Esophagus (tissue), 2 donors: ENCODE measurements at regions not wholly inside any gene's neighbourhood (a gene's known extent, or its start where the extent isn't known, plus 50 kb on each side); places are given as distances from the start of the nearest gene placed in this dataset.

ENCODE experiments used
- H3K27ac ChIP-seq, 2 donors: one replicate each; pipeline ENCODE4 v1.5.1; 2013; ENCODE audit warnings: low read depth in 2 of 2, mild to moderate bottlenecking in 2 of 2, inconsistent platforms in 1 of 2, low read length in 1 of 2, moderate library complexity in 1 of 2
- H3K27me3 ChIP-seq, 2 donors: one replicate each; pipeline ENCODE4 v1.6.1; 2013; ENCODE audit warnings: low read length in 2 of 2, control low read depth in 1 of 2, mild to moderate bottlenecking in 1 of 2; ENCODE audit not compliant: insufficient read depth in 2 of 2, control insufficient read depth in 1 of 2
- H3K36me3 ChIP-seq, 2 donors: one replicate each; pipeline ENCODE4 v1.6.1; 2013; ENCODE audit warnings: low read length in 1 of 2; ENCODE audit not compliant: control insufficient read depth in 2 of 2, insufficient read depth in 2 of 2
- H3K4me1 ChIP-seq, 2 donors: one replicate each; pipeline ENCODE4 v1.6.1; 2013; ENCODE audit warnings: low read length in 1 of 2; ENCODE audit not compliant: control insufficient read depth in 2 of 2, insufficient read depth in 2 of 2
- H3K4me3 ChIP-seq, 2 donors: one replicate each; pipeline ENCODE4 v1.5.1; 2013; ENCODE audit warnings: low read length in 2 of 2, mild to moderate bottlenecking in 2 of 2, low read depth in 1 of 2, moderate library complexity in 1 of 2
- H3K9me3 ChIP-seq, 2 donors: one replicate each; pipeline ENCODE4 v1.6.1; 2013; ENCODE audit warnings: mild to moderate bottlenecking in 2 of 2, low read depth in 1 of 2, low read length in 1 of 2, moderate library complexity in 1 of 2; ENCODE audit not compliant: control insufficient read depth in 2 of 2, insufficient read depth in 1 of 2
- WGBS, 2 donors: extraction: QIAGEN DNeasy Blood & Tissue Kit; methylation state at CpG; one replicate each; pipeline ENCODE4 v1.1.7; 2013; 5-methylcytosine and 5-hydroxymethylcytosine counted together
- donor health status: healthy with polysubstance abuse.
- donor health status: Bipolar disorder and iron deficiency.

DNA sequence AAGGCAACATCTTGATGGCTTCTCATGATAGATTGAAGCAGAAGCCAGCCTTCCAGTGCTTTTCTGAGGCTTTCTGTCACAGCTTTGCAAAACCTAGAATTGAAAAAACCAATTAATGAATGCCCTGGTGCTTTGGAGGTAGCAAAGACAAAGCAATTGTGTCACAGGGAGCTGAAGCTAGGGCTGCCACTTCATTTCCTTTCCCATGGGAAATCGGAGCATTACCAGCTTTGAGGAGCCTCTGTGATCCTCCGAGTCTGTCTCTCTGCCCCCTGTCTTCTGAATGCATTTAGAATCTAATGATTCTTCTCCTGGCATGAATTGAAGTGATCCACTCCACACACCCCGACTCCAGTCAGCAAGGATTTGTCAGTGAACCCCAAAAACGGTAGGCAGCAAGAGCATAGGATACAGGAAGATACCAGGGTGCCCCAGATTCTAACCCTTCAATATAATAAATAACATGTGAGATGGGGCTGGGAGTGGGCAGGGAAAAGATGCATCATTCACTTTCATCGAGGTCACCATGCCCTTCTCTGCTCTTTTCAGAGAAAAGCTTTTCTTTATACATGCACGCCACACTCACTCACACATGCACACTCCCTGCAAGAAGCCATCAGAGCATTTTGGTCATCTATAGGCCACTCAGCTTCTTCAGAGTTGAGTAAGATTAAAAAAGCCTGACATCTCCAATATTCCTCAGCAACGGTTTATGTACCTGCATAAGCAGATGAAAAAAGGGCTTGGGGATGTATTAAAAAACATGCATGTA, 247.7 kb upstream of the ZNF462 start:
- no peaks in the 10 kb centered on the region for H3K27me3 ChIP-seq
- H3K27ac ChIP-seq = no peak overlapping the region
- no peaks in the 10 kb centered on the region for H3K9me3 ChIP-seq
- no peaks in the 10 kb centered on the region for H3K4me1 ChIP-seq
- no peak overlapping the region for H3K4me3 ChIP-seq
- 84 to 87% methylated on average over 7 of the region's 7 CpGs for WGBS, 2 donors
- H3K36me3 ChIP-seq = no peaks in the 10 kb centered on the region

DNA sequence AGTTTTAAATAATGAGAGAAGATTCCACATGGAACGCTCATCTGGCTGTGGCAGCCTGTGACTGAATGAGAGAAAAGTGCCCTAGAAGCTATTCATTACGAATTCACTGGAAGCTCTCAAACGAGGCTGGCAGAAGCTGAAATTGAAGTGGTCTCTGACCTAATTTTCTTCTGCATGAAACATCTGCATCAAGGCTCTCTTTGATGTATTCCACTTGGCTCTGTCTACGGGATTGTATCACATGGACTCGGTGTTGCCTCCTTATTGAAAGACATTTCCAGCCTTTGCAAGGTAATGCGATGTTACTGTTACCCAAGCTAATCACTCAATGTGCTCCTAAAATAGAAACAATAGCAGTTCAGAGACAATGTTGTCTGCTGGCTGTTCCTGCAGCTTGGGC, 246.9 kb upstream of the ZNF462 start:
- no peak overlapping the region for H3K27ac ChIP-seq
- H3K4me3 ChIP-seq = no peak overlapping the region
- no peaks in the 10 kb centered on the region for H3K9me3 ChIP-seq
- 66 to 73% methylated on average over 6 of the region's 6 CpGs for WGBS, 2 donors
- H3K36me3 ChIP-seq = no peaks in the 10 kb centered on the region
- no peaks in the 10 kb centered on the region for H3K27me3 ChIP-seq
- no peaks in the 10 kb centered on the region for H3K4me1 ChIP-seq

DNA sequence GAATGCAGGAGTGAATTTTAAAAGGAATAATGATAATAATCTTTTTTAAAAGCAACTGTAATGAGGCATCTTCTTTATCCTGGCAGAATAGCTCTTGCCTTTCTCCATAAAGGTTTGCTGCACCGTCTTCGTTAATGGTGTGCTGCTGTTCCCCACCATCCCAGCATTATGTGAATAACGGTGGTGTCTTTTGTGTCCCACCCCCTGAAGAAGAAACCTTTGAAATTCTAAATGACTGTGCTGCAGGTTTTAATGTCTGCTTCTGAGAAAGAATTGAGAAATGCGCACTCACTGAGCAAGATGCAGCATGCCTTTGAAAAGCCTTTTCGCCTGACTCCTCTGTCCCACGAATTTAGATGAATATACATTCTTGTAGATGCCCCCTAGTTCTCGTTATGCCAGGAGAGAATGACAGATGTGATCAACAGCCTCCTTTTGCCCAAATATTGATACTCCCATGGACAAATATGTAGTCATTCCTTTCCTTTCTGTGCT, 246.1 kb upstream of the ZNF462 start:
- Histone ChIP-seq H3K4me3 (no peak overlapping the region), H3K4me1 (no peaks in the 10 kb centered on the region), H3K27ac (no peak overlapping the region), H3K27me3 (no peaks in the 10 kb centered on the region), H3K9me3 (no peaks in the 10 kb centered on the region), H3K36me3 (no peaks in the 10 kb centered on the region)
- WGBS, 2 donors = 64 to 69% methylated on average over 7 of the region's 7 CpGs

DNA sequence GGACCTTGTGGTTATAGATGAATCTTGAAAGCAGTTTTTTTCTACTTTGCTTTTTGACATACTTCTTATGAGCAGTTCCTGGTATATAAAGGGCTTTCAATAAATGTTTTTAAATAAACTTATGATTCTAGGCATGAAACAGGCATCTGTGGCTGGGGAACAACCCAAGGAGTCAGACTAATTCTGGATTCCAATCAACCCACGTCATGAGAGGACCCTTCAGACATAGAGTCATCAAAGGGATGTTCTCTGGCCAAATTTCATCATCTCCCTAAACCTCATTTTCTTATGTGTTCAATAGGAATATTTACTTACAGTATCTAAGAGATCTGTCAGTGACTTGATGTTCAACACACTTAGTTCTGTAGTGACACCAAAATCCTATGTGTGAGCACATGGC, 243.8 kb upstream of the ZNF462 start:
- Histone ChIP-seq H3K4me3 (no peak overlapping the region), H3K4me1 (no peaks in the 10 kb centered on the region), H3K36me3 (no peaks in the 10 kb centered on the region), H3K27me3 (no peaks in the 10 kb centered on the region), H3K27ac (no peak overlapping the region), H3K9me3 (no peaks in the 10 kb centered on the region)
- 62 to 75% methylated on average over 1 of the region's 1 CpG for WGBS, 2 donors

DNA sequence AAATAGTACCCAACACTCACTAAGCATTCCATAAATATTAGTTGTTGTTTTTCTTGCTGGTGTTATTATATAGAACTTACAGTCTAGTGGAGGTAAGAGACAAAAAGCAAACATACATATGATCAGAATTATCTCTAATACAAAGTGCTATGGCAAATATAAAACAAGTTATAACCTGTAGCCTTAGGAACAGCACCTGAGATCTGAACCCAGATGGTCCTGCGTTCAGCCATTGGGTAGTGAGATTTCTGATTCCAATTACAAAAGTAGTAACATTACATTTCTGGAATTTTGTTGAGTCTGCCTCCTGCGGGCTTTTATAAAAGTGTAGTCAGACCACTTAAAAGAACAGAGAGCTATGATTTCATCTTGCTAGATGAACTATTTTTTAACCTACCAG, 242.9 kb upstream of the ZNF462 start:
- H3K9me3 ChIP-seq = no peaks in the 10 kb centered on the region
- H3K27ac ChIP-seq = no peak overlapping the region
- H3K27me3 ChIP-seq = no peaks in the 10 kb centered on the region
- no peaks in the 10 kb centered on the region for H3K4me1 ChIP-seq
- no peak overlapping the region for H3K4me3 ChIP-seq
- WGBS, 2 donors = 63 to 77% methylated on average over 2 of the region's 2 CpGs
- no peaks in the 10 kb centered on the region for H3K36me3 ChIP-seq

DNA sequence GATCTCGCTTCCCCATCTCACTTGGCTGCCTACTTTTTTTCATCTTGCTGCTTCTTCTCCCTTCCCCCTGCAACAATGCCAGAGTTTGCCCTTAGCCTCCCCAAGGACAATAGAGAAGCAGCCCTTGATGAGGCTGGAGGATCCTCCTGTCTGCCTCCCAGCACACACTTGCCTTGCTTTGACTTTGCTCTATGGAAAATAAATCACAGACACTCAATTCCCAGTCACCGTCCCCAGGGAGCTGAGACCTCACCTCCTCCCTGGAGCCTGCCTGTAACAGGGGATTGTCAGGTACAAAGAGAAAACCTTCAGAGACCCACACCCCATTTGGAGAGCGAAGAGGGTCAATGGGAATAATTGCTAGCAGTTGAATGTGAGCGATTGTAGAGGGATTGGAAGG, 242.1 kb upstream of the ZNF462 start:
- Histone ChIP-seq H3K9me3 (no peaks in the 10 kb centered on the region), H3K27ac (no peak overlapping the region), H3K4me3 (no peak overlapping the region), H3K27me3 (no peaks in the 10 kb centered on the region), H3K4me1 (no peaks in the 10 kb centered on the region), H3K36me3 (no peaks in the 10 kb centered on the region)
- WGBS, 2 donors = 85 to 89% methylated on average over 4 of the region's 4 CpGs

DNA sequence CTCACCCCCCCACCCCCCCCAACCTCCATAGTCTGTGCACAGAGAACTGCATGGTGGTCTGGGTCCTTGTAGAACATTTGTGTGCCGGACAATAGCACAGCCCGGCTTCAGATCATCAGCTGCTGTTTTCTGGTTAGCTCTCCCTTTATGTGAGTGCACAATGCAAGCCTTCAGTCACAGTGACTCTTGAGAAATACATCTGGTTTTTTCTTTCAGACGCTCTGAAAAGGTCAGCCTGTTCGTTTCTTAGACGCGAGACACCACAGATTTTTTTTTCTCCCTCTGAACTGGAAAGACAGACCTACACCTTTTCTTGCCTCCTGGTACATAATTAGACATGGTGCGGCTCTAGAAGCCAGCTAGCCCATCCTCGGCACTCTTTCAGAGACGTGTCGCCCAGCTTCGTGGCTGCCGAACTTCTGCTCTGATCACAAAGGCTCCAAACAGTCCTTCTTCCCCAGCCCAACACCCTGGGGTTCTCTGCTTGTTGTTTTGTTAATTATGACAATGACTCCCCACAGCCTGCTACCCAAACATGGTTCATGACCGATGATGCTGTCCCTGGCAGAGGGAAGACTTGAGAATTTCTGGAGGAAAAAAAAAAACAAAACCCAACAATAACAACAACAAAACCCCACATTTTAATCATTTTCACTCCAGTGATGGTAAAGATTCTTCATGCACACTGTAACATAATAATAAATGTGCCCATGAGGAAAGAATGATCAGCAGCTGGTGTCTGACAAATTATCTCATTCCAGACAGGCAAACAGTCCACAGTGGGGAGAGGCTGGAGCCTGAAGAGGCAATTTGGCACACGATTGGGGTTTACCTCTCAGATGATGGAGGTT, 241.4 kb upstream of the ZNF462 start:
- 70 to 73% methylated on average over 14 of the region's 14 CpGs for WGBS, 2 donors
- Histone ChIP-seq H3K9me3 (no peaks in the 10 kb centered on the region), H3K4me1 (no peaks in the 10 kb centered on the region), H3K36me3 (no peaks in the 10 kb centered on the region), H3K27me3 (no peaks in the 10 kb centered on the region), H3K4me3 (no peak overlapping the region), H3K27ac (no peak overlapping the region)

DNA sequence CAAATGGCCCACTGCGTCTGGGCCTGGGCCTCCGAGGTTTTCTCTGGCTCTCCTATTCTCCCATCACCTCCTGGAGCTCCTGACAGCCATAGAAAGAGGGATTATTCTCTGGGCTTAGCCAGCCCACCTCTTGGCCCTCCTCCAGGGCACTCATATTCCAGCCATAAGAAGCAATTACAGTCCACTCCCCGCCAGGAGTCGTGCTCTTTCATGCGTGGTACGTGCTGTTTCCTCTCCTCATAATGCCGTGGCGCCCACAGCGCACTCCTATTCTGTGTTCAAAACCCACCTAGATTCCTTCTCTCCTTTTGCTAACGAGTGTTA, 240.8 kb upstream of the ZNF462 start:
- H3K27ac ChIP-seq = no peak overlapping the region
- 77 to 78% methylated on average over 10 of the region's 10 CpGs for WGBS, 2 donors
- H3K36me3 ChIP-seq = no peaks in the 10 kb centered on the region
- no peak overlapping the region for H3K4me3 ChIP-seq
- H3K4me1 ChIP-seq = no peaks in the 10 kb centered on the region
- H3K9me3 ChIP-seq = no peaks in the 10 kb centered on the region
- H3K27me3 ChIP-seq = no peaks in the 10 kb centered on the region

DNA sequence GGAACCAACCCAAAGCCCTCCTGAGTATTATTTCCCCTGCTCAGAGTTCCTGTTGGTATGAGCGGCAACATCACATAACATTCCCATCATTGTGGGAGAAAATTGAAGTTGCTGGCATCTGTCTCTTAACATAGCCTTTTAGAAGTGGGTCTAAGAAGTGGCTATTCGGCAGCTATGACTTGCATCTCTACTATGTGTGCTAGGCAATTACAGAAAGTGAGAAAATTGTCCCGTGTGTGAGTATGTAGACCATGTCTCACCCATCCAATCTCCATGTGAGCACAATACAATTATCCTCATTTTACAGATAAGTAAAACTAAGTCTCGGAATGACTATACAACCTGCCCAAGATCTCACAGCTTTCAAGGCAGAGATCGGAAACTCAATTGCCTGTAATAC, 239.4 kb upstream of the ZNF462 start:
- Histone ChIP-seq H3K4me3 (no peak overlapping the region), H3K9me3 (no peaks in the 10 kb centered on the region), H3K36me3 (no peaks in the 10 kb centered on the region), H3K27ac (no peak overlapping the region), H3K4me1 (no peaks in the 10 kb centered on the region), H3K27me3 (no peaks in the 10 kb centered on the region)
- WGBS, 2 donors = 88 to 91% methylated on average over 5 of the region's 5 CpGs
